Hepatocyte (in vitro differentiated cells): ENCODE measurements at regions not wholly inside any gene's neighbourhood (a gene's known extent, or its start where the extent isn't known, plus 50 kb on each side); places are given as distances from the start of the nearest gene placed in this dataset.

Source experiments
- DNase-seq: peaks from one replicate; pipeline ENCODE4 v3.0.0-alpha.2; 2016; ENCODE audit warnings: low spot score
- H2AFZ ChIP-seq: fragments of 200-600 bp; sonication (generic); 2 replicates; pipeline ENCODE4 v1.6.0; 2016; ENCODE audit warnings: antibody characterized with exemption, mild to moderate bottlenecking
- H3K27ac ChIP-seq: fragments of 200-600 bp; sonication (generic); 2 replicates; pipeline ENCODE4 v1.5.1; 2016; ENCODE audit warnings: mild to moderate bottlenecking
- H3K27me3 ChIP-seq: fragments of 200-600 bp; sonication (generic); 2 replicates; pipeline ENCODE4 v1.6.1; 2016
- H3K36me3 ChIP-seq: fragments of 200-600 bp; sonication (generic); replicated peaks from 2 replicates; pipeline ENCODE4 v1.5.1; 2016; ENCODE audit warnings: low read depth; ENCODE audit not compliant: insufficient read depth
- H3K4me1 ChIP-seq: fragments of 200-600 bp; sonication (generic); 2 replicates; pipeline ENCODE4 v1.5.1; 2016; ENCODE audit warnings: mild to moderate bottlenecking, moderate library complexity; ENCODE audit not compliant: insufficient read depth
- H3K4me2 ChIP-seq: fragments of 200-600 bp; sonication (generic); 2 replicates; pipeline ENCODE4 v1.6.0; 2016
- H3K4me3 ChIP-seq: fragments of 200-600 bp; sonication (generic); 2 replicates; pipeline ENCODE4 v1.5.1; 2016; ENCODE audit warnings: mild to moderate bottlenecking
- H3K79me2 ChIP-seq: fragments of 200-600 bp; sonication (generic); 2 replicates; pipeline ENCODE4 v1.6.0; 2017; ENCODE audit warnings: mild to moderate bottlenecking
- H3K9me2 ChIP-seq: fragments of 200-600 bp; sonication (generic); replicated peaks from 2 replicates; pipeline ENCODE4 v1.6.0; 2017; ENCODE audit warnings: mild to moderate bottlenecking; ENCODE audit not compliant: insufficient read depth
- H3K9me3 ChIP-seq: fragments of 200-600 bp; sonication (generic); 2 replicates; pipeline ENCODE4 v1.5.1; 2016; ENCODE audit warnings: low read depth, mild to moderate bottlenecking
- H4K20me1 ChIP-seq: fragments of 200-600 bp; sonication (generic); 2 replicates; pipeline ENCODE4 v1.6.0; 2016; ENCODE audit warnings: mild to moderate bottlenecking; ENCODE audit not compliant: insufficient read depth, poor library complexity, severe bottlenecking
- CTCF ChIP-seq: fragments of 200-600 bp; sonication (generic); IDR thresholded peaks from 2 replicates; pipeline ENCODE4 v1.5.1; 2016; ENCODE audit warnings: antibody characterized with exemption, mild to moderate bottlenecking; ENCODE audit not compliant: poor library complexity
- EZH2 ChIP-seq: fragments of 200-600 bp; sonication (generic); IDR thresholded peaks from 2 replicates; pipeline ENCODE4 v1.6.1; 2016; ENCODE audit warnings: antibody characterized with exemption, mild to moderate bottlenecking, borderline replicate concordance
- EZH2phosphoT487 ChIP-seq: fragments of 200-600 bp; sonication (generic); IDR thresholded peaks from one replicate; pipeline ENCODE4 v1.6.1; 2018; ENCODE audit warnings: antibody characterized with exemption, mild to moderate bottlenecking, low read depth, moderate library complexity; ENCODE audit not compliant: unreplicated experiment, severe bottlenecking
- WGBS: methylation state at CpG from one replicate; pipeline ENCODE4 v1.1.6; 2016; ENCODE audit warnings: low lambda C conversion rate; ENCODE audit errors: missing lambda C conversion rate; 5-methylcytosine and 5-hydroxymethylcytosine counted together

- no peak for DNase-seq
- H4K20me1 ChIP-seq = no peaks in the 10 kb centered on the region
- H3K4me3 ChIP-seq = no peak overlapping the region
- H3K27me3 ChIP-seq = no peaks in the 10 kb centered on the region
- no peak overlapping the region for H2AFZ ChIP-seq
- H3K9me2 ChIP-seq = no peaks in the 10 kb centered on the region
- WGBS = 88% methylated on average over 2 of the region's 2 CpGs
- H3K79me2 ChIP-seq = no peaks in the 10 kb centered on the region
- no peaks in the 10 kb centered on the region for H3K4me1 ChIP-seq
- H3K36me3 ChIP-seq = no peaks in the 10 kb centered on the region
- no peak overlapping the region for H3K27ac ChIP-seq
- no peak for TF ChIP-seq EZH2phosphoT487
- TF ChIP-seq CTCF = no peak
- TF ChIP-seq EZH2 = no peak
- no peaks in the 10 kb centered on the region for H3K9me3 ChIP-seq
- H3K4me2 ChIP-seq = no peak overlapping the region
Measured at GRCh38 chr3:152113992-152114651, 154.6 kb upstream of the MBNL1 start.

GRCh38 chr3:152120601-152121269 lies 148.0 kb upstream of the MBNL1 start:
- Histone ChIP-seq H3K27ac (no peak overlapping the region), H2AFZ (no peak overlapping the region), H3K79me2 (no peaks in the 10 kb centered on the region), H3K4me1 (no peaks in the 10 kb centered on the region), H3K4me3 (no peak overlapping the region), H3K4me2 (no peak overlapping the region), H3K27me3 (no peaks in the 10 kb centered on the region), H3K36me3 (no peaks in the 10 kb centered on the region), H4K20me1 (no peaks in the 10 kb centered on the region), H3K9me3 (no peaks in the 10 kb centered on the region), H3K9me2 (no peaks in the 10 kb centered on the region)
- DNase-seq = no peak
- TF ChIP-seq EZH2phosphoT487 (no peak), CTCF (no peak), EZH2 (no peak)
- 68% methylated on average over 2 of the region's 2 CpGs for WGBS

GRCh38 chr3:152121270-152121636 lies 147.5 kb upstream of the MBNL1 start:
- Histone ChIP-seq H3K4me1 (no peaks in the 10 kb centered on the region), H3K4me3 (no peak overlapping the region), H2AFZ (no peak overlapping the region), H4K20me1 (no peaks in the 10 kb centered on the region), H3K79me2 (no peaks in the 10 kb centered on the region), H3K36me3 (no peaks in the 10 kb centered on the region), H3K27me3 (no peaks in the 10 kb centered on the region), H3K27ac (peak overlapping the region; percentile 18), H3K9me3 (no peaks in the 10 kb centered on the region), H3K4me2 (no peak overlapping the region), H3K9me2 (no peaks in the 10 kb centered on the region)
- TF ChIP-seq EZH2phosphoT487 (no peak), EZH2 (no peak), CTCF (no peak)
- no peak for DNase-seq
- WGBS = 81% methylated on average over 1 of the region's 1 CpG
